Middle frontal gyrus (tissue), 1 donor: ENCODE measurements at regions not wholly inside any gene's neighbourhood (a gene's known extent, or its start where the extent isn't known, plus 50 kb on each side); places are given as distances from the start of the nearest gene placed in this dataset.

Experiments used
- DNase-seq: peaks from one replicate; pipeline ENCODE4 v3.0.0-alpha.2; 2015; ENCODE audit warnings: low spot score; ENCODE audit errors: extremely low spot score

GRCh38 chr13:50309882-50310594, 294.8 kb downstream of the KCNRG start:
- no peak for DNase-seq

GRCh38 chr13:50310734-50311133, 295.5 kb downstream of the KCNRG start:
- DNase-seq, result no peak

- DNase-seq, result no peak
These were observed 303.6 kb downstream of the KCNRG start for GRCh38 chr13:50318887-50319286.

GRCh38 chr13:50319635-50320255, 304.5 kb downstream of the KCNRG start:
- no peak for DNase-seq

- DNase-seq, result no peak
These were observed 305.1 kb downstream of the KCNRG start for GRCh38 chr13:50320271-50320862.

GRCh38 chr13:50322006-50322405, 306.8 kb downstream of the KCNRG start:
- DNase-seq, result no peak

GRCh38 chr13:50323440-50324065, 308.3 kb downstream of the KCNRG start:
- DNase-seq, result no peak

- no peak for DNase-seq
These were observed 311.0 kb downstream of the KCNRG start for GRCh38 chr13:50326271-50326670.

GRCh38 chr13:50326811-50327210, 311.6 kb downstream of the KCNRG start:
- no peak for DNase-seq

- DNase-seq, result no peak
These were observed 319.0 kb downstream of the KCNRG start for GRCh38 chr13:50334115-50334778.

- DNase-seq, result no peak
These were observed 319.7 kb downstream of the KCNRG start for GRCh38 chr13:50334944-50335343.

GRCh38 chr13:50339271-50339670, 324.0 kb downstream of the KCNRG start:
- DNase-seq, result no peak

GRCh38 chr13:50340146-50340545, 324.9 kb downstream of the KCNRG start:
- no peak for DNase-seq

- DNase-seq, result no peak
These were observed 325.5 kb downstream of the KCNRG start for GRCh38 chr13:50340551-50341287.

- DNase-seq, result no peak
These were observed 326.3 kb downstream of the KCNRG start for GRCh38 chr13:50341526-50341925.

- DNase-seq, result no peak
These were observed 329.5 kb downstream of the KCNRG start for GRCh38 chr13:50344717-50345116.

- DNase-seq, result no peak
These were observed 330.6 kb downstream of the KCNRG start for GRCh38 chr13:50345804-50346203.

- no peak for DNase-seq
These were observed 333.1 kb downstream of the KCNRG start for GRCh38 chr13:50348371-50348770.

GRCh38 chr13:50352720-50353480, 337.7 kb downstream of the KCNRG start:
- no peak for DNase-seq

- no peak for DNase-seq
These were observed 338.6 kb downstream of the KCNRG start for GRCh38 chr13:50353651-50354415.
